Kidney (tissue), 13 donors: ENCODE measurements at regions not wholly inside any gene's neighbourhood (a gene's known extent, or its start where the extent isn't known, plus 50 kb on each side); places are given as distances from the start of the nearest gene placed in this dataset.

Experiments
- DNase-seq, 5 donors: peaks; one replicate each; pipeline ENCODE4 v3.0.0-alpha.2; 2013 to 2020
- FAIRE-seq: peaks from 2 replicates; lab custom pipeline; 2012; peaks lifted over from hg19 to GRCh38; lab: Jason Lieb, UNC
- H3K27ac ChIP-seq, 2 donors: one replicate each; pipeline ENCODE4 v1.7.0; 2013; ENCODE audit warnings: low read depth in 2 of 2, low read length in 2 of 2, inconsistent platforms in 1 of 2
- H3K27me3 ChIP-seq: one replicate; pipeline ENCODE4 v1.7.1; 2013; ENCODE audit warnings: low read length, inconsistent platforms; ENCODE audit not compliant: control insufficient read depth, insufficient read depth
- H3K36me3 ChIP-seq, 3 donors: one replicate each; pipeline versions ENCODE4 v1.7.0 to v1.7.1; 2013; ENCODE audit warnings: low read length in 3 of 3, control low read depth in 1 of 3, inconsistent platforms in 1 of 3; ENCODE audit not compliant: insufficient read depth in 3 of 3, control insufficient read depth in 2 of 3
- H3K4me1 ChIP-seq, 3 donors: one replicate each; pipeline versions ENCODE4 v1.7.0 to v1.7.1; 2013; ENCODE audit warnings: low read length in 3 of 3, inconsistent platforms in 1 of 3, low read depth in 1 of 3; ENCODE audit not compliant: control insufficient read depth in 2 of 3, insufficient read depth in 2 of 3
- H3K4me3 ChIP-seq, 3 donors: one replicate each; pipeline versions ENCODE4 v1.7.0 to v1.8.1; 2013; ENCODE audit warnings: low read length in 3 of 3, control low read depth in 1 of 3, inconsistent platforms in 1 of 3
- H3K9ac ChIP-seq, 3 donors: one replicate each; pipeline versions ENCODE4 v1.7.0 to v1.7.1; 2013; ENCODE audit warnings: low read length in 3 of 3, control low read depth in 1 of 3, inconsistent platforms in 1 of 3
- H3K9me3 ChIP-seq, 3 donors: one replicate each; pipeline versions ENCODE4 v1.7.0 to v1.7.1; 2013; ENCODE audit warnings: low read length in 3 of 3, control low read depth in 1 of 3, inconsistent platforms in 1 of 3; ENCODE audit not compliant: control insufficient read depth in 2 of 3, insufficient read depth in 1 of 3
- intact Hi-C: fragments of 100-400 bp; cut with DNase I; formaldehyde crosslinking; loops from one replicate; pipeline ENCODE4 v1.11.1; 2022
- TF ChIP-seq, protein P1 (sequence below): IDR thresholded peaks from 3 replicates; pipeline ENCODE4 v1.5.1; 2012; ENCODE audit warnings: mild to moderate bottlenecking, moderate library complexity, borderline replicate concordance; ENCODE audit not compliant: insufficient read depth; ENCODE audit errors: extremely low read depth
- donor health status: control.
- donor health status: control.
- donor health status: control.
- donor health status: control.
- donor health status: control.
- donor health status: DM: yes; HTN: yes; CAD: no.
- donor health status: Normal renal cell carcinoma (clear cell type).

DNA sequence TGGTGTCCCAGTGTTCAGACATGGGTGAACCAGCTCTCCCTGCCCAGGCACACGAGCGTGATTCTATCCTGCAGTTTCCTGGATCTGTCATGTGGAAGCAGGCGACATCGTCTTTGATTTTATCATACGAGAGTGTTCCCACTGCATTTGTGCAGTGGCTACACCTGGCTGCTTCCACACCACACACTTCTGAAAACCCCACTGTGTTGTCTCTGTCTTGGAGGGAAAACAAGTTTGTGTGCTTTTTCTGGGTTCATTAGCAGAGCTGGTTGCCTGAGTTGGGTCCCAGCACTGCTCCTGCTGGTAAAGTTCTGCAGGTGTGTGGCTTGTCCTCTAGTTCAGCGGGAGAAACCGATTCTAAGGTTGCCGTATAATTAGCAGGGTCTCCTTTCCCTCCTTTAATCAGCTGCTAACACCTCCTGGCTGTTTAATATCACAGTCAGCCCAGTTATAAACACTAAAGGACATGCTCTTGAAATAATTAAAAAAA is 58.5 kb upstream of the TWIST2 start:
- TF ChIP-seq, protein P1, sequence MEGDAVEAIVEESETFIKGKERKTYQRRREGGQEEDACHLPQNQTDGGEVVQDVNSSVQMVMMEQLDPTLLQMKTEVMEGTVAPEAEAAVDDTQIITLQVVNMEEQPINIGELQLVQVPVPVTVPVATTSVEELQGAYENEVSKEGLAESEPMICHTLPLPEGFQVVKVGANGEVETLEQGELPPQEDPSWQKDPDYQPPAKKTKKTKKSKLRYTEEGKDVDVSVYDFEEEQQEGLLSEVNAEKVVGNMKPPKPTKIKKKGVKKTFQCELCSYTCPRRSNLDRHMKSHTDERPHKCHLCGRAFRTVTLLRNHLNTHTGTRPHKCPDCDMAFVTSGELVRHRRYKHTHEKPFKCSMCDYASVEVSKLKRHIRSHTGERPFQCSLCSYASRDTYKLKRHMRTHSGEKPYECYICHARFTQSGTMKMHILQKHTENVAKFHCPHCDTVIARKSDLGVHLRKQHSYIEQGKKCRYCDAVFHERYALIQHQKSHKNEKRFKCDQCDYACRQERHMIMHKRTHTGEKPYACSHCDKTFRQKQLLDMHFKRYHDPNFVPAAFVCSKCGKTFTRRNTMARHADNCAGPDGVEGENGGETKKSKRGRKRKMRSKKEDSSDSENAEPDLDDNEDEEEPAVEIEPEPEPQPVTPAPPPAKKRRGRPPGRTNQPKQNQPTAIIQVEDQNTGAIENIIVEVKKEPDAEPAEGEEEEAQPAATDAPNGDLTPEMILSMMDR = no peak
- Histone ChIP-seq H3K9me3 (no peaks in the 10 kb centered on the region), H3K9ac (no peak overlapping the region), H3K36me3 (no peaks in the 10 kb centered on the region), H3K27ac (no peak overlapping the region), H3K27me3 (no peaks in the 10 kb centered on the region), H3K4me1 (no peaks in the 10 kb centered on the region), H3K4me3 (no peak overlapping the region)
- DNase-seq (no peak), FAIRE-seq (no peak)
- intact Hi-C loops = loop anchor here (10.0 kb wide), 1 partner anchor 425 kb away; no protein-coding TSS in a partner anchor

DNA sequence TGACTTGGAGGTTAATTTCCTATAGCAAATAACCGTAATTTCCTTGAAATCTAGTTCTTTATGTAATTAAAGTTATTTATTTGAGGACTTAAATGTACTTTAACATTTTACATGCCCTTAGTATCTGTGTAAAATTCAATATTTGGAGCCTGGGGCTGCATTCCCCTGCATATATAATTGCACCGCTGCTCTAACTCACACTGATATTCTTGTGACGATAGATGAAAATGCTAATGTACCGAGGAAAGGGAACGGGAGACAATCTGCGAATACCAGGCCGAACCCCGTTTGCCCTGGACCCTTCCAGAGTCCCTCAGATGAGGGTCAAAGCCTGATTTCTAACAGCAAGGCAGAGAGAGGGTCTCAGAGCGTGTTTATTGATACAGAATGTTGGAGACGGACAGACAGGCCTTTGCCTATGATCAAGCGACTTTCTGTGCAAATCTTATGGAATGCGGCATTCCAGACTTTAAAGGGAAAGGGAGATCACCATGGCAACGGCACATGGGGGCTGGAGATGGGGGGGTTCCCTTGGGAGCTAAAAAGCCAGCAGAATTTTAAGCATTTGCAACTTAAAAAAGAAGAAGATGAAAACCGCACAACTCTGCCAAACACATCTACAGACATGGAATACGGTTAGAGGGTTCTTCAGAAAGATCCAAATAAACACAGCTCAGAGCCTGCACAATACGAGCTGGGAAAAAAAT is 57.6 kb upstream of the TWIST2 start:
- DNase-seq (peak in 3 of 5 donors; percentile 40 to 82 (median 46)), FAIRE-seq (no peak)
- H3K36me3 ChIP-seq = no peaks in the 10 kb centered on the region
- H3K4me1 ChIP-seq = no peaks in the 10 kb centered on the region
- TF ChIP-seq, protein P1 = no peak
- intact Hi-C loops = no loop called here
- no peaks in the 10 kb centered on the region for H3K9me3 ChIP-seq
- no peak overlapping the region for H3K27ac ChIP-seq
- H3K27me3 ChIP-seq = no peaks in the 10 kb centered on the region
- H3K9ac ChIP-seq = no peak overlapping the region
- no peak overlapping the region for H3K4me3 ChIP-seq

DNA sequence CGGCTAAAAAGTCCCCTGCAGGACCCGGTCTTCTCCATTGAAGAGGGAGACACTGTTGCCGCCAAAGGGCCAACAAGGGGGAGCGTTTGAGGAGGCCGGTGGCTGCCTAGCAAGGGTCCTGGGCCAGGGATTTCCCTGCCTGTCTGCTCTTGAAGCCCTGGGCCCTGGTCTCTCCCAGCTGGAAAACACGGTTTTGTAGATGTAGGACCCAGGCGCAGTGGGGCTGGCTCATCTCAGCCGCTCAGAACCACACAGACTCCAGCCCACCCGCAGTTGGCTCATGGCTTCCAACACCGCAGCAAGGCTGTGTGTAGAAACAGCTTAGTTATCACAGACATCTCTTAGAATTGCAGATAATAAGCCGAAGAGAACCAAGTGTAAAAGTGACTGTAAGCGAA is 57.1 kb upstream of the TWIST2 start:
- Histone ChIP-seq H3K27me3 (no peaks in the 10 kb centered on the region), H3K36me3 (no peaks in the 10 kb centered on the region), H3K27ac (no peak overlapping the region), H3K4me3 (no peak overlapping the region), H3K4me1 (no peaks in the 10 kb centered on the region), H3K9me3 (no peaks in the 10 kb centered on the region), H3K9ac (no peak overlapping the region)
- FAIRE-seq (no peak), DNase-seq (no peak)
- TF ChIP-seq, protein P1 = no peak
- intact Hi-C loops = no loop called here
